Mesenchymal stem cell (in vitro differentiated cells and primary cell): ENCODE measurements at regions not wholly inside any gene's neighbourhood (a gene's known extent, or its start where the extent isn't known, plus 50 kb on each side); places are given as distances from the start of the nearest gene placed in this dataset.

Experiments used
- DNase-seq: peaks from one replicate; pipeline ENCODE4 v3.0.0-alpha.2; 2013
- H2AFZ ChIP-seq: one replicate; pipeline ENCODE4 v1.6.1; 2013; ENCODE audit warnings: low read depth, mild to moderate bottlenecking, control low read depth, inconsistent platforms, low read length, moderate library complexity
- H2AK5ac ChIP-seq: 2 replicates; pipeline ENCODE4 v1.6.1; 2013; ENCODE audit warnings: low read length, moderate library complexity, mild to moderate bottlenecking, inconsistent platforms; ENCODE audit not compliant: severe bottlenecking
- H2BK120ac ChIP-seq: one replicate; pipeline ENCODE4 v1.6.1; 2013; ENCODE audit warnings: low read depth, mild to moderate bottlenecking, inconsistent platforms, low read length, moderate library complexity
- H2BK12ac ChIP-seq, 2 experiments: one replicate each; pipeline ENCODE4 v1.6.1; 2013; ENCODE audit warnings: inconsistent platforms in 2 of 2, low read length in 2 of 2, mild to moderate bottlenecking in 2 of 2, moderate library complexity in 2 of 2, control low read depth in 1 of 2
- H2BK15ac ChIP-seq: one replicate; pipeline ENCODE4 v1.6.1; 2013; ENCODE audit warnings: mild to moderate bottlenecking, low read depth, inconsistent platforms; ENCODE audit not compliant: poor library complexity, severe bottlenecking
- H2BK5ac ChIP-seq: 2 replicates; pipeline ENCODE4 v1.6.1; 2013; ENCODE audit warnings: low read depth, mild to moderate bottlenecking, low read length, control low read depth, inconsistent platforms; ENCODE audit not compliant: poor library complexity, severe bottlenecking
- H3K14ac ChIP-seq, 2 experiments: one replicate each; pipeline ENCODE4 v1.6.1; 2013; ENCODE audit warnings: inconsistent platforms in 2 of 2, low read length in 2 of 2, control low read depth in 1 of 2, mild to moderate bottlenecking in 1 of 2, moderate library complexity in 1 of 2
- H3K18ac ChIP-seq, 2 experiments: one replicate each; pipeline ENCODE4 v1.6.1; 2013; ENCODE audit warnings: inconsistent platforms in 2 of 2, low read length in 2 of 2, control low read depth in 1 of 2, low read depth in 1 of 2, mild to moderate bottlenecking in 1 of 2
- H3K23ac ChIP-seq, 2 experiments: one replicate each; pipeline ENCODE4 v1.6.1; 2013; ENCODE audit warnings: inconsistent platforms in 2 of 2, low read length in 2 of 2, mild to moderate bottlenecking in 2 of 2, moderate library complexity in 2 of 2, control low read depth in 1 of 2
- H3K27ac ChIP-seq: 2 replicates; pipeline ENCODE4 v1.5.1; 2013; ENCODE audit warnings: mild to moderate bottlenecking, moderate library complexity, low read length, control low read depth, inconsistent platforms; ENCODE audit not compliant: poor library complexity, severe bottlenecking
- H3K27me3 ChIP-seq, 2 experiments: 2 replicates each; pipeline versions ENCODE4 v1.6.1 to v1.7.0; 2013; ENCODE audit warnings: low read length in 2 of 2, mild to moderate bottlenecking in 2 of 2, moderate library complexity in 2 of 2, control low read depth in 1 of 2, inconsistent platforms in 1 of 2; ENCODE audit not compliant: control insufficient read depth in 1 of 2, insufficient read depth in 1 of 2
- H3K36me3 ChIP-seq, 2 experiments: 2 replicates each; pipeline versions ENCODE4 v1.6.1 to v1.7.0; 2013; ENCODE audit warnings: low read length in 2 of 2, control low read depth in 1 of 2, inconsistent platforms in 1 of 2, low read depth in 1 of 2, mild to moderate bottlenecking in 1 of 2; ENCODE audit not compliant: insufficient read depth in 2 of 2, control insufficient read depth in 1 of 2
- H3K4ac ChIP-seq, 2 experiments: one replicate each; pipeline ENCODE4 v1.6.1; 2013; ENCODE audit warnings: inconsistent platforms in 2 of 2, low read length in 2 of 2, mild to moderate bottlenecking in 2 of 2, moderate library complexity in 2 of 2, control low read depth in 1 of 2, low read depth in 1 of 2
- H3K4me1 ChIP-seq: 2 replicates; pipeline ENCODE4 v1.6.1; 2013; ENCODE audit warnings: low read depth, low read length, control low read depth; ENCODE audit not compliant: control insufficient read depth, insufficient read depth
- H3K4me2 ChIP-seq: 2 replicates; pipeline ENCODE4 v1.6.1; 2013; ENCODE audit warnings: low read length, mild to moderate bottlenecking, inconsistent platforms; ENCODE audit not compliant: poor library complexity, severe bottlenecking
- H3K4me3 ChIP-seq, 2 experiments: 2 replicates each; pipeline versions ENCODE4 v1.5.1 to v1.7.0; 2013; ENCODE audit warnings: low read length in 2 of 2, mild to moderate bottlenecking in 2 of 2, control low read depth in 1 of 2, low read depth in 1 of 2; ENCODE audit not compliant: insufficient read depth in 1 of 2
- H3K79me1 ChIP-seq: replicated peaks from 2 replicates; pipeline ENCODE4 v1.6.1; 2013; ENCODE audit warnings: mild to moderate bottlenecking, control low read depth, low read length, inconsistent platforms; ENCODE audit not compliant: poor library complexity, severe bottlenecking
- H3K9ac ChIP-seq: 2 replicates; pipeline ENCODE4 v1.7.0; 2013; ENCODE audit warnings: mild to moderate bottlenecking, low read length, moderate library complexity
- H3K9me3 ChIP-seq: 2 replicates; pipeline ENCODE4 v1.7.0; 2013; ENCODE audit warnings: mild to moderate bottlenecking, low read length; ENCODE audit not compliant: control insufficient read depth
- H4K8ac ChIP-seq: one replicate; pipeline ENCODE4 v1.6.1; 2013; ENCODE audit warnings: inconsistent platforms, mild to moderate bottlenecking, low read length, moderate library complexity
- H4K91ac ChIP-seq: one replicate; pipeline ENCODE4 v1.6.1; 2013; ENCODE audit warnings: mild to moderate bottlenecking, low read length, inconsistent platforms
- WGBS: methylation state at CpG from one replicate; pipeline ENCODE4 v1.1.7; 2013; ENCODE audit warnings: mixed read lengths; 5-methylcytosine and 5-hydroxymethylcytosine counted together

- Histone ChIP-seq H3K9me3 (no peaks in the 10 kb centered on the region), H3K27me3 (no peaks in the 10 kb centered on the region), H2BK15ac (no peak overlapping the region), H4K91ac (no peak overlapping the region), H2AFZ (no peak overlapping the region), H3K4me3 (no peak overlapping the region), H4K8ac (no peak overlapping the region), H3K18ac (no peak overlapping the region), H3K14ac (no peak overlapping the region), H2BK120ac (no peak overlapping the region), H3K36me3 (no peaks in the 10 kb centered on the region), H2BK12ac (no peak overlapping the region), H3K9ac (no peak overlapping the region), H3K4ac (no peak overlapping the region), H3K23ac (no peak overlapping the region), H3K4me2 (no peak overlapping the region), H3K4me1 (no peaks in the 10 kb centered on the region), H3K27ac (no peak overlapping the region), H2BK5ac (no peak overlapping the region), H3K79me1 (no peaks in the 10 kb centered on the region), H2AK5ac (no peak overlapping the region)
- no peak for DNase-seq
These were observed 163.5 kb downstream of the RNF152 start for GRCh38 chr18:61729322-61729721.

GRCh38 chr18:61727241-61728193 is 165.3 kb downstream of the RNF152 start:
- no peak overlapping the region for H2BK120ac ChIP-seq

GRCh38 chr18:61724532-61724931 is 168.3 kb downstream of the RNF152 start:
- H3K27me3 ChIP-seq: peaks cover 0 to 2% of the 10 kb centered on the region in 2 experiments
- no peak overlapping the region for H3K14ac ChIP-seq
- H3K27ac ChIP-seq: no peak overlapping the region
- WGBS: 84% methylated on average over 8 of the region's 8 CpGs
- H4K8ac ChIP-seq: no peak overlapping the region
- H3K9ac ChIP-seq: no peak overlapping the region
- H2BK120ac ChIP-seq: no peak overlapping the region
- no peak for DNase-seq
- no peak overlapping the region for H2AK5ac ChIP-seq
- H3K23ac ChIP-seq: no peak overlapping the region
- H3K4me1 ChIP-seq: no peaks in the 10 kb centered on the region
- H2BK5ac ChIP-seq: no peak overlapping the region
- H4K91ac ChIP-seq: no peak overlapping the region
- no peak overlapping the region for H2AFZ ChIP-seq
- H2BK12ac ChIP-seq: no peak overlapping the region
- no peaks in the 10 kb centered on the region for H3K36me3 ChIP-seq
- H3K4me2 ChIP-seq: no peak overlapping the region
- no peak overlapping the region for H2BK15ac ChIP-seq
- no peaks in the 10 kb centered on the region for H3K79me1 ChIP-seq
- no peak overlapping the region for H3K4me3 ChIP-seq
- no peak overlapping the region for H3K18ac ChIP-seq
- no peaks in the 10 kb centered on the region for H3K9me3 ChIP-seq
- H3K4ac ChIP-seq: no peak overlapping the region

More at GRCh38 chr18:61727241-61728193, 165.3 kb downstream of the RNF152 start:
- H3K9me3 ChIP-seq: no peaks in the 10 kb centered on the region
- no peak overlapping the region for H2AFZ ChIP-seq
- peak; percentile 17 for DNase-seq
- no peak overlapping the region for H3K4me2 ChIP-seq
- no peaks in the 10 kb centered on the region for H3K27me3 ChIP-seq
- no peak overlapping the region for H3K9ac ChIP-seq
- H2BK5ac ChIP-seq: no peak overlapping the region
- no peak overlapping the region for H3K23ac ChIP-seq
- no peaks in the 10 kb centered on the region for H3K79me1 ChIP-seq
- H2BK12ac ChIP-seq: no peak overlapping the region
- no peak overlapping the region for H2BK15ac ChIP-seq
- no peak overlapping the region for H3K18ac ChIP-seq
- no peaks in the 10 kb centered on the region for H3K4me1 ChIP-seq
- no peak overlapping the region for H2AK5ac ChIP-seq
- H3K4ac ChIP-seq: no peak overlapping the region
- H3K36me3 ChIP-seq: no peaks in the 10 kb centered on the region
- no peak overlapping the region for H3K4me3 ChIP-seq
- H4K91ac ChIP-seq: no peak overlapping the region
- H3K14ac ChIP-seq: no peak overlapping the region
- H3K27ac ChIP-seq: no peak overlapping the region
- H4K8ac ChIP-seq: no peak overlapping the region
- WGBS: no CpG with 5 or more reads among the region's 4 CpGs

- H3K4me3 ChIP-seq: no peak overlapping the region
- H3K27ac ChIP-seq: no peak overlapping the region
- H3K27me3 ChIP-seq: peaks cover 0 to 2% of the 10 kb centered on the region in 2 experiments
- H3K36me3 ChIP-seq: no peaks in the 10 kb centered on the region
- H3K9ac ChIP-seq: no peak overlapping the region
- H2BK12ac ChIP-seq: no peak overlapping the region
- no peaks in the 10 kb centered on the region for H3K9me3 ChIP-seq
- H2AFZ ChIP-seq: no peak overlapping the region
- H2AK5ac ChIP-seq: no peak overlapping the region
- no peak overlapping the region for H2BK5ac ChIP-seq
- H3K4me2 ChIP-seq: no peak overlapping the region
- H4K91ac ChIP-seq: no peak overlapping the region
- no peak overlapping the region for H3K4ac ChIP-seq
- no peak overlapping the region for H3K14ac ChIP-seq
- no peak overlapping the region for H3K23ac ChIP-seq
- H3K18ac ChIP-seq: no peak overlapping the region
- H3K4me1 ChIP-seq: no peaks in the 10 kb centered on the region
- no peak overlapping the region for H4K8ac ChIP-seq
- no peaks in the 10 kb centered on the region for H3K79me1 ChIP-seq
- no peak for DNase-seq
- 86% methylated on average over 1 of the region's 2 CpGs for WGBS
- H2BK15ac ChIP-seq: no peak overlapping the region
- H2BK120ac ChIP-seq: no peak overlapping the region
These were observed 170.6 kb downstream of the RNF152 start for GRCh38 chr18:61722247-61722646.
